ENCODE measurements at regions not wholly inside any gene's neighbourhood (a gene's known extent, or its start where the extent isn't known, plus 50 kb on each side); places are given as distances from the start of the nearest gene placed in this dataset.

GRCh38 chrX:69226459-69227158 is 61.4 kb upstream of the PJA1 start:
- TF ChIP-seq CTCF (IDR thresholded peaks at IDR 0.05) (no peak), POLR2AphosphoS5 (IDR thresholded peaks at IDR 0.05) (no peak)
